ENCODE measurements at regions not wholly inside any gene's neighbourhood (a gene's known extent, or its start where the extent isn't known, plus 50 kb on each side); places are given as distances from the start of the nearest gene placed in this dataset.
"Not testable (repeated sequence)": the region's sequence is repeated elsewhere in the genome, so short reads cannot be mapped to it uniquely, and the experiment has no call there.

GRCh38 chr6:170046791-170047626, 243.9 kb downstream of the DLL1 start:
- no peak for DNase-seq (ENCODE audit: low spot score)
- in situ Hi-C loops (cut with HindIII; ENCODE audit: low sequenced_read_pairs) = no loop called here

GRCh38 chr6:170045981-170046667, 244.8 kb downstream of the DLL1 start:
- DNase-seq (ENCODE audit: low spot score) = peak; percentile 7
- in situ Hi-C loops (cut with HindIII; ENCODE audit: low sequenced_read_pairs) = no loop called here

- no peak for DNase-seq (ENCODE audit: low spot score)
- in situ Hi-C loops (cut with HindIII; ENCODE audit: low sequenced_read_pairs) = no loop called here
Measured at GRCh38 chr6:170045563-170045960, 245.3 kb downstream of the DLL1 start.

- in situ Hi-C loops (cut with HindIII; ENCODE audit: low sequenced_read_pairs) = no loop called here
- DNase-seq (ENCODE audit: low spot score) = no peak
Measured at GRCh38 chr6:170044836-170045562, 245.9 kb downstream of the DLL1 start.

GRCh38 chr6:170043881-170044790, 246.7 kb downstream of the DLL1 start:
- in situ Hi-C loops (cut with HindIII; ENCODE audit: low sequenced_read_pairs) = no loop called here
- no peak for DNase-seq (ENCODE audit: low spot score)

GRCh38 chr6:170043150-170043819, 247.6 kb downstream of the DLL1 start:
- DNase-seq (ENCODE audit: low spot score) = no peak
- in situ Hi-C loops (cut with HindIII; ENCODE audit: low sequenced_read_pairs) = no loop called here

GRCh38 chr6:170042596-170043118, 248.2 kb downstream of the DLL1 start:
- in situ Hi-C loops (cut with HindIII; ENCODE audit: low sequenced_read_pairs) = no loop called here
- DNase-seq (ENCODE audit: low spot score) = no peak

- in situ Hi-C loops (cut with HindIII; ENCODE audit: low sequenced_read_pairs) = no loop called here
Measured at GRCh38 chr6:170042123-170042522, 248.8 kb downstream of the DLL1 start.

GRCh38 chr6:170041526-170041925, 249.4 kb downstream of the DLL1 start:
- in situ Hi-C loops (cut with HindIII; ENCODE audit: low sequenced_read_pairs) = no loop called here
- DNase-seq (ENCODE audit: low spot score) = no peak

More at GRCh38 chr6:170042123-170042522, 248.8 kb downstream of the DLL1 start:
- no peak for DNase-seq (ENCODE audit: low spot score)

- in situ Hi-C loops (cut with HindIII; ENCODE audit: low sequenced_read_pairs) = no loop called here
- DNase-seq (ENCODE audit: low spot score) = no peak
Measured at GRCh38 chr6:170040906-170041305, 250.0 kb downstream of the DLL1 start.

- in situ Hi-C loops (cut with HindIII; ENCODE audit: low sequenced_read_pairs) = no loop called here
- no peak for DNase-seq (ENCODE audit: low spot score)
Measured at GRCh38 chr6:170040115-170040500, 250.8 kb downstream of the DLL1 start.

GRCh38 chr6:170039156-170040114, 251.4 kb downstream of the DLL1 start:
- in situ Hi-C loops (cut with HindIII; ENCODE audit: low sequenced_read_pairs) = no loop called here
- DNase-seq (ENCODE audit: low spot score) = no peak

- in situ Hi-C loops (cut with HindIII; ENCODE audit: low sequenced_read_pairs) = no loop called here
- DNase-seq (ENCODE audit: low spot score) = no peak
Measured at GRCh38 chr6:170038708-170039107, 252.2 kb downstream of the DLL1 start.

GRCh38 chr6:170038251-170038650, 252.6 kb downstream of the DLL1 start:
- no peak for DNase-seq (ENCODE audit: low spot score)

GRCh38 chr6:170037541-170038250, 253.2 kb downstream of the DLL1 start:
- in situ Hi-C loops (cut with HindIII; ENCODE audit: low sequenced_read_pairs) = no loop called here
- DNase-seq (ENCODE audit: low spot score) = no peak

More at GRCh38 chr6:170038251-170038650, 252.6 kb downstream of the DLL1 start:
- in situ Hi-C loops (cut with HindIII; ENCODE audit: low sequenced_read_pairs) = no loop called here

GRCh38 chr6:170036916-170037315, 254.0 kb downstream of the DLL1 start:
- in situ Hi-C loops (cut with HindIII; ENCODE audit: low sequenced_read_pairs) = no loop called here
- DNase-seq (ENCODE audit: low spot score) = no peak

- DNase-seq (ENCODE audit: low spot score); in situ Hi-C loops (cut with HindIII; ENCODE audit: low sequenced_read_pairs): not testable (repeated sequence)
Measured at GRCh38 chr6:170036367-170036766, 254.5 kb downstream of the DLL1 start.

All from G401 (cell line).